UCSD-AML1 (cell line): ENCODE measurements at regions not wholly inside any gene's neighbourhood (a gene's known extent, or its start where the extent isn't known, plus 50 kb on each side); places are given as distances from the start of the nearest gene placed in this dataset.
"Not testable (repeated sequence)": the region's sequence is repeated elsewhere in the genome, so short reads cannot be mapped to it uniquely, and the experiment has no call there.

Experiments used
- DNase-seq: peaks from one replicate; lab custom pipeline; 2025; ENCODE audit not compliant: unreplicated experiment; lab: John Stamatoyannopoulos, UW

- DNase-seq: no peak
These were observed 315.7 kb downstream of the REEP3 start for GRCh38 chr10:63836666-63837442.

DNA sequence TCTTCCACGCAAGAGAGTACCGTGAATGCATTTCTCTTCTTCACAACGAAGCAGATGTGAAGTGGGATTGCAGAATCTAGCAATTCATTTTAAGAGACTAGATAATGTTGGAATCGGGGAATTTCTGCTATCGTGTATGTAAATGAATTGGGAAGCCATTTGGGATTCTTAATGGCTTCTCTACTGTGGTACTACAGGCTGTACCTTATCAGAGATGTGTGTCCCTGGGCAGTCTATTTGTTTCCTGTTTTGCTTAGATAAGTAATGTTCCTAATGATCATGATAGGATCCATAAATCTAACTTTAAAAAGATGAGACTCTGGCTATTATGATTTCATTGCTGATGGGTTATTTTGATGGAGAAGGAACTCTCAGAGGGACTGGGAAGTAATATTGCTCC, 320.6 kb downstream of the REEP3 start:
- DNase-seq: no peak

DNA sequence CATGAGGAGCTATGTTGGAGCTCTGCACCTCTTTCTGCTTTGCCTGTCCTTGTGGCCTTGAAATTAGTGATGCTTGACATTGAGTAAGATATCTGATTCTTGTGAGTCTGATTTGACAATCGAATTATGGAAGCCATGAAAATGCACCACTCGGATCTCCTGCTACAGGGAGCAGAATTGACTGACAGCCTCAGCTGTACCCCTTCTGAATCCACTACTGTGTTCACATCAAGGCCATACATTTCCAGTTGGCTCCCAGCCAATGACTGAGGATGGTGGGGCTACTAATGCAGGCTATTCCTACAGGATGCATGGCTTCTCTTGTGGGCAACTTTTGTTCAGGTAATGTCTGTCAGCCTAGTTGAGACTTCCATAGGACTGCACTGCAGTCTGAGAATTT, 321.9 kb downstream of the REEP3 start:
- DNase-seq: no peak

- DNase-seq: not testable (repeated sequence)
These were observed 327.7 kb downstream of the REEP3 start for GRCh38 chr10:63848871-63849270.

DNA sequence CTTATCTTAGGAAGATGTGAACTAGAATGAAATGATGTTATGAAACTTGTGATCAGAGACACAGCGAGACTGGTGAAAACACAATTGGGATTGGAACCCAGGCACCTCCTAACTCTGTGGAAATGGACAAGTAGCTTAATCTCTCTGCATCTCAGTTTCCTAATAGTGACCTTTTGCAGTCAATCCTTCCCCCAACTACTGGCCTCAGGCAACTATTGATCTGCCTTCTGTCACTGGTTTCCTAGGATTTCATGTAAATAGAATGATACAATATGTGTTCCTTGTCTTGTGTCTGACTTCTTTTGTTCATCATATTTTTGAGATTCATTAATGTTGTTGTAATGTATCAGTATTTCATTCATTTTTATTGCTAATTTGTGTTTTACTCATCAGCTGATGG, 341.7 kb downstream of the REEP3 start:
- DNase-seq: no peak

GRCh38 chr10:63865210-63865609, 344.0 kb downstream of the REEP3 start:
- DNase-seq: no peak

GRCh38 chr10:63866075-63866746, 345.0 kb downstream of the REEP3 start:
- DNase-seq: peak; percentile 35

GRCh38 chr10:63866747-63867140, 345.5 kb downstream of the REEP3 start:
- peak; percentile 24 for DNase-seq

DNA sequence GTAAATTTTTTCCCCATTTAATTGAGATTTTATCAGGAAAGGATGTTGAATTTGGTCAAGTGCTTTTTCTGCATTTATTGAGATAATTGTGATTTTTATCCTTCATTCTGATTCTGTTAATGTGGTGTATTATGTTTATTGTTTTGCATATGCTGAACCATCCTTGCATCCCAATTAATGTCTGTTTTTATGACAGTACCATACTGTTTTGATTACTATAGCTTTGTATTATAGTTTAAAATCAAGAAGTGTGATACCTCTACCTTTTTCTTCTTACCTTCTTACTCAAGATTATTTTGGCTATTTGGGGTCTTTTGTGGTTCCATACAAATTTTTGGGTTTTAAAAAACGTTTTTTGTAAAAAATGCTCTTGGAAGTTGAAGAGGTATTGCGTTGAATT, 357.2 kb downstream of the REEP3 start:
- DNase-seq: no peak

GRCh38 chr10:63883861-63884260, 362.7 kb downstream of the REEP3 start:
- no peak for DNase-seq

GRCh38 chr10:63884426-63884825, 363.2 kb downstream of the REEP3 start:
- no peak for DNase-seq

DNA sequence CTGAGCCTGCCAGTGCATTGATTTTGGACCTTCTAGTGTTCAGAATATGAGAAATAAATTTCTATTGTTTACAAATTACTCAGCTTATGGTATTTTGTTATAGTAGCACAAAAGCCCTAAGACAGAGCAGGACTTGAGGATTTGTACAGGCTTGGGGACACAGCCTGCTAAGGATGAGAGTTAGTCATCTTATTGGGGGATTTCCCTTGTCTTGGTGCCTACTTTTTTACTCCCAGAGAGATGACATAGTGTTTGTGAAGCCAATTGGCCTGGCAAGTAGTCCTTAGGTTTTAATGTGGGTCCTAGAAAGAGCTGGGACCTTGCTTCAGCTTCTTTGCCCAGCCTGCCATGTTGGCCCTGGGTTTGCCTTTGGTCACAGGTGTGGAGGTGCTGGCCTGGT, 364.0 kb downstream of the REEP3 start:
- no peak for DNase-seq

DNA sequence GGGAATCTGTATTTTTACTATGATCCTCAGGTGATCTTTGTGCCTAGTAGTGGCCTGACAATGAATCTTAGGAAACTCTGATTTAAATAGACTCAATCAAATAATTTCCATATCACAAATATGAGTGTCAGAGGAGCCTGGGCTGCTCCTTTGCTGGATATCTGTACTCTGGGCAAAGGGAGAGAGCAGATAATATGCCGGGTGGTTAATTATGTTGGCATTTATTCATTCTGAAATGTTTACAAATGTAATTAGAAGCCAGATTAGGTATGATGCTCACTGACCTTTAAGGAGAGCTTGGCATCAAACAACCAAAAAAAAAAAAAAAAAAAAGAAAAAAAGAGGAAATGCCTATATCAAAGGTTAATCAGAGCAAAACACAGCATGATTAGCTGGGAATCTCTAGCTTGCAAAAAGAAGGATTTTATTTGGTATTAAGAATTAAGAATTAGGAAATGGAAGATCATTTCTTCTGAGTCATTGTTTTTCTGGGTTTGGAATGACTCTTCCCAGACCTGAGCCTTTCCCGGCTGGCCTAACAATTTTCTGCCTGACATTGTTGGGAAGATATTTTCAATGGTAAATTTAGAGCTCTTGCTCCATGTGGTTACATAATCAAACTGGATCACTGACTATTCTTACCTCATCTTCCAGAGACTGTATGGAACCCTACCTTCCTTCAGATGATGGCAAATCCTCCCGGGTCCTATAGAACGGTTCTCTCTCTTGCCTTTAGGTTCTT, 365.3 kb downstream of the REEP3 start:
- no peak for DNase-seq

DNA sequence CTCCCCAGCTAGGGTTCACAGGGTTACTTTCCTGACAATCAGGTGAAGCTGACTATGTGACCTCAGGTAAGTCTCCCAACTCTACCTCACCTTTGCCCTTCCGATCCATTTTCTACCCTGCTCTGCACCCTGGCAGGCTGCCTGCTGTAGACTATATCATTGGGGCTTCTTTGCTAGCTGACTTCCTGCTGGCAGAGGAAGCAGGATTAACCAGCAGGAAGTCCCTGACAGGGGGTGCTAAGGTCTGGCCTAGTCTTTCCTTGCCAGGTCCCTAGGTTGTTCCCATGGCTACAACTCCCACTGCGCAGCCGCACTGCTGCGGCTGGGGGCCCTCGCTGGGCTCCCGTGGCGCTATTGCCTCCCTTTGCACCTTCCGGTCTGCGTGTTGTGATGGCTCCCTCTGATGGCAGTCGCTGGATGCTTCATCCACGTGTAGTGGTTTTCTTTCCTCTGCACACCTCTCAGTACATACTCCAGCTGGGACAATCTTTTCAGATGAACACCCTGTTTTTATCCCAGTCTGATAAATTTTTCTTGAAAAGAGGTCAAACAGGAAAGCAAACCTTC, 365.9 kb downstream of the REEP3 start:
- no peak for DNase-seq

DNA sequence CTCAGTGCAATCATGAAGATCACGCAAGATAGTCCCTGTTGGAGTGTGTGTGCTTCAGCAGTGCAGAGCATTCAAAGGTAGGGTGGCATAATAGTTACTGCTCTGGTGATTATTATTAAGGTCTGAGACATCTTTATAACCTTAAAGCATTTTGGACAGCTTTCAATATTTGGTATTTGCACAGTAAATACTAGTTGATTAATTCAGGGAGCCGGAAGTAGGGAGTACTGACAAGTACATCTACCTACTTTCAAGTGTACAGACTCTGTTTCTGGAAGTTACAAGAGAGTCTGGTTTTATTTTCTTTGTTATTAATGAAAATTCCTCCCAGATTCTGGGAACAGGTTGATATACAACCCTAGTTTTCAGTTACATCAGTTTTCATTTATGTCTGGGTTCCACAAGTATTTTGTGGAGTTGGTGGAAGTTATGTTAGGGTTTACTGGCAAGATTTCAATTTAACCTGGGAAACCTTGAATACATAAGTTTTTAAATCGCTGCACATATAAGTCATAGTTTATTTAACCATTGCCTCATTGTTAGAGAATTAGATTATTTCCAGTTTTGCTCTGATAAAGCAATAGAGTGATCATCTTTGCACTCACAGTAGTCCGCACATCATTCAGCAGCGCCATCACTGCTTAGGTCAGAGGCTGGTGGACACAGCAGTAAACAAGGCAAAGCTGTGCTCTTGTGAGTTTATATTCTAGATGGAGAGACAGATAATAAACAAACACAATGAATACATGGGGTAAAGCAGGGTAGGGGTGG, 366.6 kb downstream of the REEP3 start:
- DNase-seq: no peak

DNA sequence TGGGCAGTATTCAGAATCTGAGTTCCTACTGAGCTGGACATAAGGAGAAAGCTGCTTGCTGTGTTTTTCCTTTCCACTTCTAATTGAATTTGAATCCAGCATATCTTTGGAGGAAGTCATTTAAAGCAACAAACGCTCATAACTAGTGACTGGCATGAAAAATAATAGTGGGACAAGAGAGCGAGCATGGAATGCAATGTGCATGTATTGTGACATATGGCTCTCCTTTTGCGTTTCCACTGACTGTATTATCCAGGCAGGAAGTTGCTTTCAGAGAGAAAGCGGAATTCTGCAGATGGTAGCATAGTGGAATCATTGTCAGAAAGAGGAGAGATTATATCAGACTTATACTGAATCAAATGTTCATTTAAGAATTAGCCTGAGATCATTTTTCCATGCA, 368.6 kb downstream of the REEP3 start:
- no peak for DNase-seq

DNA sequence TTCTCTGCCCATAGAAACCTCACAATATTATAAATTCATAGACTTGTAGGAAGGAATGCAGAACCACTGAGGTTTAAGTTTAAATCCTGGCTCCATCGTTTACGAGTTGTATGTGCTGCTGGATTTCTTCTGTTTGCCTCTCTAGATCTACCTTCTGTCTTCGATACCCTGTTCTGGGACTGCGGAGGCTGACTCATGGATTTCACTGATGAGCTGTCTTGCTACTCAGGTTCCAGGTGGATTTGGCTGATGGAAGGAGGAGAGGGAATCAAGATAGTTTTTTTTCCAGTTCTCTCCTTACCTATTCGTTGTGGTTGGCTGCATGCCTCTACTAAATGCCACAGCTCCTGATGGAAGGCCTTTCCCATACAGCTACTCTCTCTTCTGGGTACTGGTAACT, 375.8 kb downstream of the REEP3 start:
- no peak for DNase-seq

DNA sequence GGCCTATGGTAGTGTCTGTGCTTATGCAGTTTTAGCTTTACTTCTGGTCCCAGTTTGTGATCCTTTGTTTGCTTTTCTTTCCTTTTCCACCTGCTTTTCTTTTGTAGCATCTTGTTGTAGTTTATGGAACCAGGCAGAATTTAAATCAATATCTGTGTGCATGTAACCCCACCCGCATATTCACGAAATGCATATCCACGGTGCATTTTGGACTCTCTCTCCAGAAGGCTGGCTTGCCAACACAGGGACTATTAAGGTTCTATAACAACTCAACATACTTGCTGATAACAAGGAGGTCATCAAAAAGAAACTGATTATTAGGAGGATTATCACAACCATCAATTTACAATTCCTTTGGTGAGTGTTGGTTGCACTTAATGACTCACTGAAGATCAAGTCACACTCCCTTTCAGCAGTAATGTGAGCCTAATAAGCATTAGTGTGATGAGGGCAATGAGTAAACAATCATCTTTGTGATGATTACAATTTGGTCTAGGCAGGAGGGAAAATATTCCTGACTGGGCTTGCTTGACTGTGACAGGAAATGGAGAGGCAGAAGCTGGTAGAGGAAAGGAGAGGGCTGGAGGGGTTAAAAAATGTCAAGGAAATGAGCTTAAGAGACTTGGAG, 378.6 kb downstream of the REEP3 start:
- no peak for DNase-seq

DNA sequence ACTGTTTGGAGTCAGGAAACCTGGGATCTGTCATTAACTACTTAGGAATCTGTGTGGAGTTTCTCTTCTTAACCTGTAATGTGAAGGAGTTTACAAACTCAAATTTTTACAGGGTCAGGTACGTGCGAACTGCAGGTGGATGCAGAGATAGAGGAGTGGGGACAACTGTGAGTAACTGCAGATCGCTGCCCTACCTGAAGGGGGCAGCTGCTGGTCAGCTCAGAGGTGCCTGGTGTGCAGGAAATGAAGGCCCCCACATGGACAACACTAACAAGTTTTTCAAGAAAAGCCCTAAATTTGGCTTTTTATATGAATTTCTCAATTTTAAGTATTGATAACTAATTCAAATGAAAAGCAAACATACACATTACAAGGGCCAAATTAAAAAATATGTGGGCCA, 380.0 kb downstream of the REEP3 start:
- no peak for DNase-seq

GRCh38 chr10:63901881-63902280, 380.7 kb downstream of the REEP3 start:
- DNase-seq: no peak

- no peak for DNase-seq
These were observed 389.6 kb downstream of the REEP3 start for GRCh38 chr10:63910806-63911205.
